GM19468 (cell line): ENCODE measurements at regions not wholly inside any gene's neighbourhood (a gene's known extent, or its start where the extent isn't known, plus 50 kb on each side); places are given as distances from the start of the nearest gene placed in this dataset.

ENCODE experiments used
- ATAC-seq: cut with Tn5 transposase; IDR thresholded peaks from one replicate; pipeline ENCODE4 v1.9.1; 2021; ENCODE audit warnings: mild to moderate bottlenecking, moderate library complexity, moderate number of reproducible peaks; ENCODE audit not compliant: unreplicated experiment; ENCODE audit errors: extremely low read depth

GRCh38 chr5:56451742-56452141 lies 218.6 kb upstream of the ANKRD55 start:
- ATAC-seq, result no peak

- ATAC-seq, result no peak
These were observed 217.6 kb upstream of the ANKRD55 start for GRCh38 chr5:56450766-56451165.

- ATAC-seq, result no peak
These were observed 216.0 kb upstream of the ANKRD55 start for GRCh38 chr5:56449071-56449640.

- no peak for ATAC-seq
These were observed 214.5 kb upstream of the ANKRD55 start for GRCh38 chr5:56447656-56448055.

- no peak for ATAC-seq
These were observed 214.1 kb upstream of the ANKRD55 start for GRCh38 chr5:56447232-56447631.

GRCh38 chr5:56446728-56447127 lies 213.6 kb upstream of the ANKRD55 start:
- no peak for ATAC-seq

- no peak for ATAC-seq
These were observed 210.7 kb upstream of the ANKRD55 start for GRCh38 chr5:56443826-56444225.

GRCh38 chr5:56440871-56441740 lies 208.0 kb upstream of the ANKRD55 start:
- ATAC-seq, result no peak

GRCh38 chr5:56434986-56435385 lies 201.9 kb upstream of the ANKRD55 start:
- no peak for ATAC-seq

- no peak for ATAC-seq
These were observed 200.0 kb upstream of the ANKRD55 start for GRCh38 chr5:56433039-56433617.

GRCh38 chr5:56432321-56432720 lies 199.2 kb upstream of the ANKRD55 start:
- ATAC-seq, result no peak

- ATAC-seq, result no peak
These were observed 197.3 kb upstream of the ANKRD55 start for GRCh38 chr5:56430422-56430821.

- ATAC-seq, result no peak
These were observed 196.0 kb upstream of the ANKRD55 start for GRCh38 chr5:56429110-56429561.

- ATAC-seq, result no peak
These were observed 193.6 kb upstream of the ANKRD55 start for GRCh38 chr5:56426693-56427092.

GRCh38 chr5:56422076-56422762 lies 189.1 kb upstream of the ANKRD55 start:
- ATAC-seq, result no peak

- no peak for ATAC-seq
These were observed 188.3 kb upstream of the ANKRD55 start for GRCh38 chr5:56421246-56422075.

- no peak for ATAC-seq
These were observed 187.2 kb upstream of the ANKRD55 start for GRCh38 chr5:56420323-56420722.

- ATAC-seq, result no peak
These were observed 186.5 kb upstream of the ANKRD55 start for GRCh38 chr5:56419667-56420066.

GRCh38 chr5:56415356-56415765 lies 182.2 kb upstream of the ANKRD55 start:
- ATAC-seq, result peak; percentile 83

- ATAC-seq, result no peak
These were observed 180.9 kb upstream of the ANKRD55 start for GRCh38 chr5:56414066-56414465.
